ENCODE measurements at regions not wholly inside any gene's neighbourhood (a gene's known extent, or its start where the extent isn't known, plus 50 kb on each side); places are given as distances from the start of the nearest gene placed in this dataset.

- TF ChIP-seq, protein P1, sequence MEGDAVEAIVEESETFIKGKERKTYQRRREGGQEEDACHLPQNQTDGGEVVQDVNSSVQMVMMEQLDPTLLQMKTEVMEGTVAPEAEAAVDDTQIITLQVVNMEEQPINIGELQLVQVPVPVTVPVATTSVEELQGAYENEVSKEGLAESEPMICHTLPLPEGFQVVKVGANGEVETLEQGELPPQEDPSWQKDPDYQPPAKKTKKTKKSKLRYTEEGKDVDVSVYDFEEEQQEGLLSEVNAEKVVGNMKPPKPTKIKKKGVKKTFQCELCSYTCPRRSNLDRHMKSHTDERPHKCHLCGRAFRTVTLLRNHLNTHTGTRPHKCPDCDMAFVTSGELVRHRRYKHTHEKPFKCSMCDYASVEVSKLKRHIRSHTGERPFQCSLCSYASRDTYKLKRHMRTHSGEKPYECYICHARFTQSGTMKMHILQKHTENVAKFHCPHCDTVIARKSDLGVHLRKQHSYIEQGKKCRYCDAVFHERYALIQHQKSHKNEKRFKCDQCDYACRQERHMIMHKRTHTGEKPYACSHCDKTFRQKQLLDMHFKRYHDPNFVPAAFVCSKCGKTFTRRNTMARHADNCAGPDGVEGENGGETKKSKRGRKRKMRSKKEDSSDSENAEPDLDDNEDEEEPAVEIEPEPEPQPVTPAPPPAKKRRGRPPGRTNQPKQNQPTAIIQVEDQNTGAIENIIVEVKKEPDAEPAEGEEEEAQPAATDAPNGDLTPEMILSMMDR (IDR thresholded peaks at IDR 0.05): no peak
- ATAC-seq (ENCODE audit: low FRiP score) (no peak), DNase-seq (ENCODE audit: low spot score) (no peak)
Observed at GRCh38 chr12:102540815-102541385, 60.5 kb upstream of the IGF1 start.

DNA sequence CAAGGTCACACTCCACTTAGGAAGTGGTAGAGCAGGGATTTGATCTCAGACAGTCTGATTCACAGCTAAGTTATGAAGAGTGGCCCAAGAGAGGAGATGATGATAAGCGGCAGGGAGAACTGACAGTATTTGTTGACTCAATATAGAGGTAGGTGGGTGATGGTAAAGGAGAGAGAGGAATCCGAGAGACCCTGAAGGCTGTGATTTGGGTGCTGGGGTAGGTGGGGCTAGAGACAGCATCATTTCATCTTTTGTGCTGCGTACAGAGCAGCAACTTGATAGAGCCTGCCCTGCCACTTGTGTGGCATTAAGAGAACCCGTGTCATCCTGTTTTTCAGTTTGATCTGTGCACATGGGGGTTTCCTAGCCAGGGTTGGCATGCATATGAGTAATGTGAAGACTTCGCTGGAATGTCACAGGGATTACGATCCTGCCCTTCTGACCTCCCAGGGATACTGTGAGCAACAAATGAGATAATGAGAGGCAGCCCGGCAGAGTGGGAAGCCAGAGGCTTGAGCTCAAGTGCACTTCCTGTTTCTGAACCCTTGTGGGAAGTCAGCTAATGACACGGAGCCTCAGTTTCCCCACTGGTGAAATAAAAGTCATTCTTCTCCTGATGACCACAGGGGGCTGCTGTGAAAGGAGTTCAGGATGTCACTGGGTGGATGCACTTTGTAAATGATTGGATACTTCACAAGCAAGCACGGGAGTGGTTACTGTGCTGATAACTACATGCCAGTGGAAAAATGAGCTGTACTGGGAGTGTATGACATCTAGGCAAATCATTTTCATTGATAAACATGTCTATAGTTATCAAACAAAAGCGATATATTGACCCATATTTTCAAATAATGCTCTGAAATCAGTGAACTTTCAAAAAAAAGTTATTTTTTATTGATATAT is 59.5 kb upstream of the IGF1 start:
- DNase-seq (ENCODE audit: low spot score): no peak
- TF ChIP-seq, protein P1 (IDR thresholded peaks at IDR 0.05): no peak
- no peak for ATAC-seq (ENCODE audit: low FRiP score)

DNA sequence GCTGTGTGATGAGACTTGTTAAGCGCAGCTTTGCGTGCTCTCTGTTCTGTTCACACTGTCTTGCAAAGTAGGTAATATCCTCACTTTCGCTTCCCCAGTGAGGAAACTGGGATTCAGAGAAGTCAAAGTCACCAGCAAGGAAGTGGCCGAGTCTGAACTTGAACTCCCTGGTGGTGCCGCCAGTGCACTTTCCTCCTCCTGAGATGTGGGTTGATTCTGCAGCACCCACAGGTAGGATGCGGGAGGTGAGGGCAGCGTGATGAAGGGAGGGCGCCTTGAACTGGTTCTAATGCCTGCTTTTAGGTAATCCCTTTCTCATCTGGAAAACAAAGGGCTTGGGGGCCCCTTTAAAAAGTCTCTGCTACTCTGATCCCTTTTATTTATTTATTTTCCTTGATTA is 54.9 kb upstream of the IGF1 start:
- DNase-seq (ENCODE audit: low spot score) (no peak), ATAC-seq (ENCODE audit: low FRiP score) (no peak)
- TF ChIP-seq, protein P1 (IDR thresholded peaks at IDR 0.05): no peak

DNA sequence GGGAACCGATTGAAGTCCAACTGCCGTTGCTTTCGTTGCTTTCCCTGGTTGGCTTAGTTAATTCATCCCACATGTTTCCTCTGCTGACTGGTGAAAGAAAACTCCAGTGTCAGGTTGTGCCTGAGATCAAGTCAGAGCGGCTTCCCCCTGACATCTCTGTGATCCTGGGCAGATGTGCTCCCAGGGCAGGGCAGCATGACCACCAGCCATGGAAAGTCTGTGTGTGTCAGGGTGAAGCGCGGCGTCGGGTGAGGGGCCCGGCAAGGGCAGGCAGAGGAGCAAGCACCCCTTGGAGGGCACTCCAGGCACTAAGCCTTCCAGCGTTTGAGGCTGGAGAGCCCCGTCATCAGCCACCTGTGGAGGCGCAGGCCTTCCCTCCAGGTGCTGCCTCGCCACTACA is 54.5 kb upstream of the IGF1 start:
- no peak for DNase-seq (ENCODE audit: low spot score)
- TF ChIP-seq, protein P1 (IDR thresholded peaks at IDR 0.05): no peak
- ATAC-seq (ENCODE audit: low FRiP score): no peak

GRCh38 chr12:102533483-102534215 is 53.3 kb upstream of the IGF1 start:
- ATAC-seq (ENCODE audit: low FRiP score): no peak
- DNase-seq (ENCODE audit: low spot score): no peak
- TF ChIP-seq, protein P1 (IDR thresholded peaks at IDR 0.05): no peak

All from omental fat pad (tissue), 3 donors.